Fibroblast of gingiva (primary cell): ENCODE measurements at regions not wholly inside any gene's neighbourhood (a gene's known extent, or its start where the extent isn't known, plus 50 kb on each side); places are given as distances from the start of the nearest gene placed in this dataset.
"Not testable (repeated sequence)": the region's sequence is repeated elsewhere in the genome, so short reads cannot be mapped to it uniquely, and the experiment has no call there.

ENCODE experiments used
- DNase-seq: peaks from one replicate; pipeline ENCODE4 v3.0.0-alpha.2; 2011; ENCODE audit warnings: low read depth

- DNase-seq = no peak
Measured at GRCh38 chr5:171714261-171714660, 71.4 kb upstream of the SMIM23 start.

- DNase-seq = no peak
Measured at GRCh38 chr5:171714851-171715250, 70.8 kb upstream of the SMIM23 start.

- no peak for DNase-seq
Measured at GRCh38 chr5:171715551-171715950, 70.1 kb upstream of the SMIM23 start.

GRCh38 chr5:171720086-171720485, 65.5 kb upstream of the SMIM23 start:
- DNase-seq = no peak

- no peak for DNase-seq
Measured at GRCh38 chr5:171721464-171721863, 64.2 kb upstream of the SMIM23 start.

GRCh38 chr5:171724468-171725204, 61.0 kb upstream of the SMIM23 start:
- no peak for DNase-seq

GRCh38 chr5:171725205-171725601, 60.4 kb upstream of the SMIM23 start:
- DNase-seq = no peak

GRCh38 chr5:171726819-171727218, 58.8 kb upstream of the SMIM23 start:
- not testable (repeated sequence) for DNase-seq

GRCh38 chr5:171728686-171729085, 56.9 kb upstream of the SMIM23 start:
- no peak for DNase-seq
